Astrocyte of the cerebellum (primary cell): ENCODE measurements at regions not wholly inside any gene's neighbourhood (a gene's known extent, or its start where the extent isn't known, plus 50 kb on each side); places are given as distances from the start of the nearest gene placed in this dataset.

Experiments
- DNase-seq: peaks from one replicate; pipeline ENCODE4 v3.0.0-alpha.2; 2011; ENCODE audit warnings: low read depth
- H3K4me3 ChIP-seq: 2 replicates; pipeline ENCODE4 v1.5.1; 2011; ENCODE audit warnings: mild to moderate bottlenecking, low read depth, low read length, moderate library complexity
- CTCF ChIP-seq: IDR thresholded peaks from 2 replicates; pipeline ENCODE4 v1.5.1; 2012; ENCODE audit warnings: low read length, low read depth, moderate library complexity, mild to moderate bottlenecking; ENCODE audit errors: missing control alignments
- in situ Hi-C: cut with HindIII; loops from 2 replicates; pipeline ENCODE4 v1.10.0; 2017; ENCODE audit warnings: low sequenced_read_pairs

- H3K4me3 ChIP-seq: no peak overlapping the region
- in situ Hi-C loops: no loop called here
- TF ChIP-seq CTCF: no peak
- no peak for DNase-seq
Observed at GRCh38 chr5:19031491-19031890, 956.5 kb downstream of the CDH18 start.

GRCh38 chr5:19035816-19036215, 952.2 kb downstream of the CDH18 start:
- no peak for DNase-seq
- in situ Hi-C loops: no loop called here
- TF ChIP-seq CTCF: no peak
- no peak overlapping the region for H3K4me3 ChIP-seq

DNA sequence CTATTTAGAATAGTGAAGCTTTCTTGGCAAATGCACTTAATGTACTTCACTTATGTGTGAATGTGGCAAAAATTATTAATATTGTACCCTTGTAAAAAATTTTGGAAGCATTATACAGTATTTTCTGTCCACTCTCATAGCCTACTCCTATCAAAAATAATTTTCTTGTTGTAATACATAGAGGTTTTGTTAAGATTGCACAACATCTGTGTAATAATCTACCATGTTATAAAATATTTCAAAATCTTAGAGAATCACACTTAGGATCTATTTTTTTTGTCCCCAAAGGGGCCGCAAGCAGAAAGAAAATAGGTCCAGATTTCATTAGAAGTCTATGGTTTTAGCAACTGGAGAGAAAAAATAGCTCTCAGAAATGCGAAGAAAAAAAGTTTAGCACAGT, 945.9 kb downstream of the CDH18 start:
- in situ Hi-C loops: no loop called here
- H3K4me3 ChIP-seq: no peak overlapping the region
- TF ChIP-seq CTCF: no peak
- no peak for DNase-seq

- no peak for DNase-seq
- in situ Hi-C loops: no loop called here
- no peak for TF ChIP-seq CTCF
- no peak overlapping the region for H3K4me3 ChIP-seq
Observed at GRCh38 chr5:19044311-19044710, 943.7 kb downstream of the CDH18 start.

GRCh38 chr5:19044931-19045695, 942.9 kb downstream of the CDH18 start:
- TF ChIP-seq CTCF: no peak
- no peak overlapping the region for H3K4me3 ChIP-seq
- DNase-seq: no peak
- in situ Hi-C loops: no loop called here

GRCh38 chr5:19047277-19047676, 940.7 kb downstream of the CDH18 start:
- TF ChIP-seq CTCF: no peak
- in situ Hi-C loops: no loop called here

More at GRCh38 chr5:19047277-19047676, 940.7 kb downstream of the CDH18 start:
- H3K4me3 ChIP-seq: no peak overlapping the region
- DNase-seq: no peak
